ENCODE measurements at regions not wholly inside any gene's neighbourhood (a gene's known extent, or its start where the extent isn't known, plus 50 kb on each side); places are given as distances from the start of the nearest gene placed in this dataset.

DNA sequence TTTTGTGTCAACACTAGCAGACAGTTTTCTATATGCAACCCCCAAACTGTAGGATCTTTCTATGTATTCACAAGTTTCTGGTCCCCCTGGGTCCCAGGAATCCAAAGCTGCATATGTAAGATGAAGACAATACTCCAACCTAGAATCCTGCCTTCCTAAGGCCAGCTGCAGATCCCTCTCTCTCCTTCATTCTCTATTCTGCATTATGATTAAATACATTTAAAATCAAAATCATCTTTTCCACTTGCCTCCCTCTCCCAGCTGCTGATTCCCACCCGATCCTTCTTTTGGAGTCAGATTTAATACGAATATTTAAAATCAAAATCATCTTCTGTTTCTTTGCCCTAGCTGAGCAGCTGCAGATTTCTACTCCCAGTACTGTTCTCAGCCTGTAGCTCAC is 783.0 kb upstream of the ZEB2 start:
- H3K18ac ChIP-seq (ENCODE audit: low read depth in 1 of 2, low read length in 2 of 2): no peak overlapping the region
- H4K91ac ChIP-seq (ENCODE audit: low read length): no peak overlapping the region
- H2AK5ac ChIP-seq (ENCODE audit: low read length, severe bottlenecking): no peak overlapping the region
- WGBS: 98% methylated on average over 2 of the region's 2 CpGs
- no peak overlapping the region for H2BK15ac ChIP-seq (ENCODE audit: low read depth, poor library complexity, severe bottlenecking)
- H3K4me3 ChIP-seq (ENCODE audit: insufficient read depth in 1 of 2, low read depth in 1 of 2, low read length in 2 of 2): no peak overlapping the region
- no peaks in the 10 kb centered on the region for H3K9me3 ChIP-seq (ENCODE audit: control insufficient read depth, low read length)
- no peak overlapping the region for H2AFZ ChIP-seq (ENCODE audit: low read depth, low read length)
- no peak overlapping the region for H4K8ac ChIP-seq (ENCODE audit: low read length)
- H3K36me3 ChIP-seq (ENCODE audit: control insufficient read depth in 1 of 2, insufficient read depth in 2 of 2, low read depth in 1 of 2, low read length in 2 of 2): no peaks in the 10 kb centered on the region
- H3K14ac ChIP-seq (ENCODE audit: low read length in 2 of 2): no peak overlapping the region
- no peak for DNase-seq
- no peak overlapping the region for H3K27ac ChIP-seq (ENCODE audit: low read length, poor library complexity, severe bottlenecking)
- no peak overlapping the region for H3K4me2 ChIP-seq (ENCODE audit: low read length, poor library complexity, severe bottlenecking)
- no peak overlapping the region for H2BK120ac ChIP-seq (ENCODE audit: low read depth, low read length)
- no peak overlapping the region for H3K9ac ChIP-seq (ENCODE audit: low read length)
- no peaks in the 10 kb centered on the region for H3K4me1 ChIP-seq (ENCODE audit: control insufficient read depth, insufficient read depth, low read depth, low read length)
- no peak overlapping the region for H2BK5ac ChIP-seq (ENCODE audit: low read depth, low read length, poor library complexity, severe bottlenecking)
- H3K4ac ChIP-seq (ENCODE audit: low read depth in 1 of 2, low read length in 2 of 2): no peak overlapping the region
- no peak overlapping the region for H2BK12ac ChIP-seq (ENCODE audit: low read length in 2 of 2)
- H3K79me1 ChIP-seq (replicated peaks; ENCODE audit: low read length, poor library complexity, severe bottlenecking): no peaks in the 10 kb centered on the region
- H3K27me3 ChIP-seq (ENCODE audit: control insufficient read depth in 1 of 2, insufficient read depth in 1 of 2, low read length in 2 of 2): no peaks in the 10 kb centered on the region
- no peak overlapping the region for H3K23ac ChIP-seq (ENCODE audit: low read length in 2 of 2)

DNA sequence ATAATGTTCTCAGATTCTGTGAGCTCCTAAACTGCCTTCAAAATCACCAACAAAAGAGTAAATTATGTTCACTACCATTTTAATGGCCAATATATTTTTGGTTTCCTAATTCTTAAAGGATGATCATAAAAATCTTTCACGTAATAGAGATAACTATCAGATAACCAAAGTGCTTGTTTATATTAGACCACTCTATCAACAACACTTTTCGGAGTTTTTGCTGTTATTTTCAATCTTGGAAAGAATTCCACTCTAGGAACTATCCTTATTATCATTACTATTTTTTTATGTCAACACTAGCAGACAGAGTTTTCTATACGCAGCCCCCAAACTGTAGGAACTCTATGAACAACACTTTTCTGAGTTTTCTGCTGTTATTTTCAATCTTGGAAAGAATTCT is 782.5 kb upstream of the ZEB2 start:
- H3K23ac ChIP-seq (ENCODE audit: low read length in 2 of 2): no peak overlapping the region
- H2AK5ac ChIP-seq (ENCODE audit: low read length, severe bottlenecking): no peak overlapping the region

DNA sequence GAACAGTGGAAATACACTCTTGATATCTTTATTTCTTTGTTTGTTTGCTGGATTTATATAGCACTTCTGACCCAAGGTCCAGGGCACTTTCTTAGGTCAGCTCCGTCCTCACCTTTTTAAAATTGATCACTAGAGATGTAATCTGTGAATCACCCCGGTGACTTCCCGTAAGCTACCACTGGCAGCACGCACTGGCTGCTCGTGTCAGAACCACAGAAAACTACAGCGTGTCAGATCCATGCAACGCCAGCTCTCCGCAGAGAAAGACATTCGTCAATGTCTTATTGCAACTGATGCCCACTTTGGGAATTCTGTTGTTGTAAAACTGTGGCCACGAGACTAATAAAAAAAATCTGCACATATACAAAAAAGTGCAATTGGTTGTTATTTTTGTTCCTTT is 779.4 kb upstream of the ZEB2 start:
- no peak overlapping the region for H2BK12ac ChIP-seq (ENCODE audit: low read length in 2 of 2)
- H3K4me1 ChIP-seq (ENCODE audit: control insufficient read depth, insufficient read depth, low read depth, low read length): no peaks in the 10 kb centered on the region
- no peaks in the 10 kb centered on the region for H3K27me3 ChIP-seq (ENCODE audit: control insufficient read depth in 1 of 2, insufficient read depth in 1 of 2, low read length in 2 of 2)
- no peak overlapping the region for H3K14ac ChIP-seq (ENCODE audit: low read length in 2 of 2)
- H2AK5ac ChIP-seq (ENCODE audit: low read length, severe bottlenecking): no peak overlapping the region
- no peaks in the 10 kb centered on the region for H3K79me1 ChIP-seq (replicated peaks; ENCODE audit: low read length, poor library complexity, severe bottlenecking)
- no peak overlapping the region for H3K4me3 ChIP-seq (ENCODE audit: insufficient read depth in 1 of 2, low read depth in 1 of 2, low read length in 2 of 2)
- no peak overlapping the region for H3K27ac ChIP-seq (ENCODE audit: low read length, poor library complexity, severe bottlenecking)
- no peak overlapping the region for H4K8ac ChIP-seq (ENCODE audit: low read length)
- H3K4me2 ChIP-seq (ENCODE audit: low read length, poor library complexity, severe bottlenecking): no peak overlapping the region
- no peak overlapping the region for H4K91ac ChIP-seq (ENCODE audit: low read length)
- H3K23ac ChIP-seq (ENCODE audit: low read length in 2 of 2): no peak overlapping the region
- H2BK15ac ChIP-seq (ENCODE audit: low read depth, poor library complexity, severe bottlenecking): no peak overlapping the region
- H3K36me3 ChIP-seq (ENCODE audit: control insufficient read depth in 1 of 2, insufficient read depth in 2 of 2, low read depth in 1 of 2, low read length in 2 of 2): no peaks in the 10 kb centered on the region
- whole genome bisulfite sequencing: 98% methylated on average over 9 of the region's 10 CpGs
- H3K18ac ChIP-seq (ENCODE audit: low read depth in 1 of 2, low read length in 2 of 2): no peak overlapping the region
- H2AFZ ChIP-seq (ENCODE audit: low read depth, low read length): no peak overlapping the region
- no peak overlapping the region for H2BK120ac ChIP-seq (ENCODE audit: low read depth, low read length)
- no peak for DNase-seq
- no peak overlapping the region for H3K4ac ChIP-seq (ENCODE audit: low read depth in 1 of 2, low read length in 2 of 2)
- H3K9ac ChIP-seq (ENCODE audit: low read length): no peak overlapping the region
- H2BK5ac ChIP-seq (ENCODE audit: low read depth, low read length, poor library complexity, severe bottlenecking): no peak overlapping the region
- H3K9me3 ChIP-seq (ENCODE audit: control insufficient read depth, low read length): no peaks in the 10 kb centered on the region

More for the DNA sequence above, 782.5 kb upstream of the ZEB2 start:
- Histone ChIP-seq H3K4me3 (ENCODE audit: insufficient read depth in 1 of 2, low read depth in 1 of 2, low read length in 2 of 2) (no peak overlapping the region), H3K14ac (ENCODE audit: low read length in 2 of 2) (no peak overlapping the region), H2BK15ac (ENCODE audit: low read depth, poor library complexity, severe bottlenecking) (no peak overlapping the region), H3K4ac (ENCODE audit: low read depth in 1 of 2, low read length in 2 of 2) (no peak overlapping the region), H3K18ac (ENCODE audit: low read depth in 1 of 2, low read length in 2 of 2) (no peak overlapping the region), H2BK5ac (ENCODE audit: low read depth, low read length, poor library complexity, severe bottlenecking) (no peak overlapping the region), H3K27me3 (ENCODE audit: control insufficient read depth in 1 of 2, insufficient read depth in 1 of 2, low read length in 2 of 2) (no peaks in the 10 kb centered on the region), H4K91ac (ENCODE audit: low read length) (no peak overlapping the region), H3K4me2 (ENCODE audit: low read length, poor library complexity, severe bottlenecking) (no peak overlapping the region), H4K8ac (ENCODE audit: low read length) (no peak overlapping the region), H3K79me1 (replicated peaks; ENCODE audit: low read length, poor library complexity, severe bottlenecking) (no peaks in the 10 kb centered on the region), H2AFZ (ENCODE audit: low read depth, low read length) (no peak overlapping the region), H3K36me3 (ENCODE audit: control insufficient read depth in 1 of 2, insufficient read depth in 2 of 2, low read depth in 1 of 2, low read length in 2 of 2) (no peaks in the 10 kb centered on the region), H2BK12ac (ENCODE audit: low read length in 2 of 2) (no peak overlapping the region), H3K9ac (ENCODE audit: low read length) (no peak overlapping the region), H3K27ac (ENCODE audit: low read length, poor library complexity, severe bottlenecking) (no peak overlapping the region), H2BK120ac (ENCODE audit: low read depth, low read length) (no peak overlapping the region), H3K4me1 (ENCODE audit: control insufficient read depth, insufficient read depth, low read depth, low read length) (no peaks in the 10 kb centered on the region), H3K9me3 (ENCODE audit: control insufficient read depth, low read length) (no peaks in the 10 kb centered on the region)
- WGBS: 79% methylated on average over 3 of the region's 3 CpGs
- DNase-seq: no peak

DNA sequence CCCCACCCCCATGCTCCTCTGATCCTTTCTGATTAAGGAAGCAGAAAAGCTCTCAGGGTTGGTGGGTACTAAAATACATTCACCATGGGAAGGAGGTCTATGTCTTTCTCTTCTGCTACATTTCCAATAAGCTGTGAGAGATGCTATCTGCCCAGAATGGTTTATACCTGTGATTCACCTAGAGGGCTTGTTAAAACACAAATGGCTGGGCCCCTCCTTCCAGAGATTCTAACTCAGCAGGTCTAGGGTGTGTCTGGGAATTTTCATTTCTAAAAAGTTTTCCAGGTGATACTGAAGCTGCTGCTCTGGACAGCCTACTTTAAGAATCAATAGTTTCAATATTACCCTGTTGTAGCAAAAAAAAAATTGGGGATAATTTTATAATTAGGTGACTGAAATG is 772.2 kb upstream of the ZEB2 start:
- H3K4me3 ChIP-seq (ENCODE audit: insufficient read depth in 1 of 2, low read depth in 1 of 2, low read length in 2 of 2): no peak overlapping the region

More for the DNA sequence above, 772.2 kb upstream of the ZEB2 start:
- no peak overlapping the region for H4K91ac ChIP-seq (ENCODE audit: low read length)
- H3K36me3 ChIP-seq (ENCODE audit: control insufficient read depth in 1 of 2, insufficient read depth in 2 of 2, low read depth in 1 of 2, low read length in 2 of 2): no peaks in the 10 kb centered on the region
- no peak overlapping the region for H2BK5ac ChIP-seq (ENCODE audit: low read depth, low read length, poor library complexity, severe bottlenecking)
- no peak overlapping the region for H3K23ac ChIP-seq (ENCODE audit: low read length in 2 of 2)
- no peak overlapping the region for H3K27ac ChIP-seq (ENCODE audit: low read length, poor library complexity, severe bottlenecking)
- no peak overlapping the region for H3K18ac ChIP-seq (ENCODE audit: low read depth in 1 of 2, low read length in 2 of 2)
- H2BK120ac ChIP-seq (ENCODE audit: low read depth, low read length): no peak overlapping the region
- no peak overlapping the region for H3K4ac ChIP-seq (ENCODE audit: low read depth in 1 of 2, low read length in 2 of 2)
- H3K9ac ChIP-seq (ENCODE audit: low read length): no peak overlapping the region
- H2BK12ac ChIP-seq (ENCODE audit: low read length in 2 of 2): no peak overlapping the region
- no peak for DNase-seq
- no peak overlapping the region for H2BK15ac ChIP-seq (ENCODE audit: low read depth, poor library complexity, severe bottlenecking)
- H3K4me2 ChIP-seq (ENCODE audit: low read length, poor library complexity, severe bottlenecking): no peak overlapping the region
- no peak overlapping the region for H2AK5ac ChIP-seq (ENCODE audit: low read length, severe bottlenecking)
- H3K27me3 ChIP-seq (ENCODE audit: control insufficient read depth in 1 of 2, insufficient read depth in 1 of 2, low read length in 2 of 2): no peaks in the 10 kb centered on the region
- no peak overlapping the region for H4K8ac ChIP-seq (ENCODE audit: low read length)
- no peaks in the 10 kb centered on the region for H3K9me3 ChIP-seq (ENCODE audit: control insufficient read depth, low read length)
- H3K14ac ChIP-seq (ENCODE audit: low read length in 2 of 2): no peak overlapping the region
- no peaks in the 10 kb centered on the region for H3K4me1 ChIP-seq (ENCODE audit: control insufficient read depth, insufficient read depth, low read depth, low read length)
- H3K79me1 ChIP-seq (replicated peaks; ENCODE audit: low read length, poor library complexity, severe bottlenecking): no peaks in the 10 kb centered on the region
- no peak overlapping the region for H2AFZ ChIP-seq (ENCODE audit: low read depth, low read length)
